Osteoblast (primary cell): ENCODE measurements at regions not wholly inside any gene's neighbourhood (a gene's known extent, or its start where the extent isn't known, plus 50 kb on each side); places are given as distances from the start of the nearest gene placed in this dataset.

Experiments
- DNase-seq: peaks from one replicate; pipeline ENCODE4 v3.0.0; 2011; ENCODE audit warnings: low spot score, mixed read lengths; ENCODE audit not compliant: insufficient read length; ENCODE audit errors: missing footprints
- H2AFZ ChIP-seq: 2 replicates; pipeline ENCODE4 v1.6.0; 2011; ENCODE audit warnings: mild to moderate bottlenecking, low read length
- H3K27ac ChIP-seq: 2 replicates; pipeline ENCODE4 v1.5.1; 2011; ENCODE audit warnings: mild to moderate bottlenecking, low read depth, low read length, moderate library complexity
- H3K27me3 ChIP-seq: 2 replicates; pipeline ENCODE4 v1.6.0; 2012; ENCODE audit warnings: mild to moderate bottlenecking, control low read depth, inconsistent platforms, low read length, moderate library complexity; ENCODE audit not compliant: insufficient read depth
- H3K36me3 ChIP-seq: 2 replicates; pipeline ENCODE4 v1.5.1; 2011; ENCODE audit warnings: mild to moderate bottlenecking, low read length, control low read depth, moderate library complexity; ENCODE audit not compliant: insufficient read depth
- H3K4me1 ChIP-seq: 2 replicates; pipeline ENCODE4 v1.5.1; 2011; ENCODE audit warnings: mild to moderate bottlenecking, low read length, control low read depth, moderate library complexity; ENCODE audit not compliant: insufficient read depth
- H3K4me2 ChIP-seq: 2 replicates; pipeline ENCODE4 v1.6.0; 2011; ENCODE audit warnings: mild to moderate bottlenecking, low read length; ENCODE audit not compliant: insufficient read depth
- H3K4me3 ChIP-seq: fragments of 200-600 bp; sonication (generic); 3 replicates; pipeline ENCODE4 v1.5.1; 2012; ENCODE audit warnings: mild to moderate bottlenecking, low read length, inconsistent platforms; ENCODE audit not compliant: insufficient read depth
- H3K79me2 ChIP-seq: 2 replicates; pipeline ENCODE4 v1.6.0; 2012; ENCODE audit warnings: mild to moderate bottlenecking, low read length, control low read depth, inconsistent platforms; ENCODE audit not compliant: insufficient read depth
- H3K9me3 ChIP-seq: 2 replicates; pipeline ENCODE4 v1.5.1; 2011; ENCODE audit warnings: low read depth, low read length, control low read depth
- H4K20me1 ChIP-seq: 2 replicates; pipeline ENCODE4 v1.6.0; 2012; ENCODE audit warnings: mild to moderate bottlenecking, low read length, control low read depth; ENCODE audit not compliant: insufficient read depth
- TF ChIP-seq, protein P1 (sequence below): IDR thresholded peaks from 2 replicates; pipeline ENCODE4 v1.5.1; 2011; ENCODE audit warnings: mild to moderate bottlenecking, low read depth, low read length, moderate library complexity; ENCODE audit errors: extremely low read depth

DNA sequence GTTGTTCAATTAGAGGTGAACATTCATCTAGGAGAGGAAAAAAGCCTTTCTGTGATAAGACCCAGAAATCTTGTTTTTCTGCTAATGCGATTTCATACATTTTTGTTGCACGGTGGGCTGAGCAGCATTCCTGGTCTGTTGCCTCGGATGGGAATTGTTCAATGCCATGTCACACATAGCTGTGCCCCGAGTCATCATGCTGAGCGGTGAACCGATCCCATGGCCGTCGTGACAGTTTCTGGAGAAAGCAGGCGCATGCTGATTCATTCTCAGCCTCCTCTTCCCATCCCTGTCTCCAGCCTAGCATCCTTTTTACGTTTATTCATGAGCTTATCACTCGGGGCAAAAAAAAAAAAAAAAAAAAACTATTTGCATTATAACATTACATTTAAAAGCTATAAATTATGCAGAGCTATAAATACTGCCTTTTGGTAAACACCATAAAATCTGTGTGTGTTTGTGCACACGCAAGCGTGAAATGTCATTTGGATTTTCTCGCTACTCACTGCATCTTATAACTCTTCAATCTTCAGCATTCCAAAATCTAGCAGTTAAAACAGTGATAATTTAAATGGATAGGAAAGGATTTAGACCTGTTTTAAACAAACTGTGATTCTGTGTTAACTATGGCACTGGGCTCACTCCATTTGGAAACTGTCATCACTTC, 58.9 kb upstream of the IFNGR1 start:
- Histone ChIP-seq H3K4me2 (peak overlapping the region; percentile 75), H3K4me1 (peaks cover 10% of the 10 kb centered on the region), H3K27ac (peak overlapping the region; percentile 12), H2AFZ (peak overlapping the region; percentile 48), H3K79me2 (no peaks in the 10 kb centered on the region), H4K20me1 (no peaks in the 10 kb centered on the region), H3K9me3 (no peaks in the 10 kb centered on the region), H3K36me3 (no peaks in the 10 kb centered on the region), H3K4me3 (no peak overlapping the region), H3K27me3 (no peaks in the 10 kb centered on the region)
- peak; percentile 71 for DNase-seq
- TF ChIP-seq, protein P1, sequence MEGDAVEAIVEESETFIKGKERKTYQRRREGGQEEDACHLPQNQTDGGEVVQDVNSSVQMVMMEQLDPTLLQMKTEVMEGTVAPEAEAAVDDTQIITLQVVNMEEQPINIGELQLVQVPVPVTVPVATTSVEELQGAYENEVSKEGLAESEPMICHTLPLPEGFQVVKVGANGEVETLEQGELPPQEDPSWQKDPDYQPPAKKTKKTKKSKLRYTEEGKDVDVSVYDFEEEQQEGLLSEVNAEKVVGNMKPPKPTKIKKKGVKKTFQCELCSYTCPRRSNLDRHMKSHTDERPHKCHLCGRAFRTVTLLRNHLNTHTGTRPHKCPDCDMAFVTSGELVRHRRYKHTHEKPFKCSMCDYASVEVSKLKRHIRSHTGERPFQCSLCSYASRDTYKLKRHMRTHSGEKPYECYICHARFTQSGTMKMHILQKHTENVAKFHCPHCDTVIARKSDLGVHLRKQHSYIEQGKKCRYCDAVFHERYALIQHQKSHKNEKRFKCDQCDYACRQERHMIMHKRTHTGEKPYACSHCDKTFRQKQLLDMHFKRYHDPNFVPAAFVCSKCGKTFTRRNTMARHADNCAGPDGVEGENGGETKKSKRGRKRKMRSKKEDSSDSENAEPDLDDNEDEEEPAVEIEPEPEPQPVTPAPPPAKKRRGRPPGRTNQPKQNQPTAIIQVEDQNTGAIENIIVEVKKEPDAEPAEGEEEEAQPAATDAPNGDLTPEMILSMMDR, result no peak

DNA sequence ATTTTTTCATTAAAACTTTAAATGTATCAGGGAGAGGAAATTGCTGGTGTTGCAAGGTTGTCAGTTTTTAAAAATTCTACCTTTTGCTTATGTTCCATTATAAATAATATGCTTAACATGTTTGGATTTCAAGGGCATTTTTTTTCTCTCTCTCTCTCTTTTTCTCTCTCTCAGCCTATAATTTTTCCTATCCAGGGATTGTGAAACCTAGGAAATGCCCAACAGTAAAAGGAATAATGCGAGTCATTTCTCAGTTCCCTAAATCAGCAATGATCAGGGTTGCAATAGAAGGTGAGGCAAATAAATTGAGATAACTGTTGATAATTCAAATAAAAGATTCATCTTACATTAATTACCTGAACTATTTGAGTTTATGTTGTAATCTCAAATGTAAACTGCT, 53.2 kb upstream of the IFNGR1 start:
- Histone ChIP-seq H3K4me1 (peaks cover 1% of the 10 kb centered on the region), H3K9me3 (no peaks in the 10 kb centered on the region), H3K36me3 (no peaks in the 10 kb centered on the region), H3K4me2 (no peak overlapping the region), H3K79me2 (no peaks in the 10 kb centered on the region), H3K27ac (no peak overlapping the region), H3K27me3 (no peaks in the 10 kb centered on the region), H2AFZ (no peak overlapping the region), H3K4me3 (no peak overlapping the region), H4K20me1 (no peaks in the 10 kb centered on the region)
- TF ChIP-seq, protein P1, result no peak
- DNase-seq, result no peak

DNA sequence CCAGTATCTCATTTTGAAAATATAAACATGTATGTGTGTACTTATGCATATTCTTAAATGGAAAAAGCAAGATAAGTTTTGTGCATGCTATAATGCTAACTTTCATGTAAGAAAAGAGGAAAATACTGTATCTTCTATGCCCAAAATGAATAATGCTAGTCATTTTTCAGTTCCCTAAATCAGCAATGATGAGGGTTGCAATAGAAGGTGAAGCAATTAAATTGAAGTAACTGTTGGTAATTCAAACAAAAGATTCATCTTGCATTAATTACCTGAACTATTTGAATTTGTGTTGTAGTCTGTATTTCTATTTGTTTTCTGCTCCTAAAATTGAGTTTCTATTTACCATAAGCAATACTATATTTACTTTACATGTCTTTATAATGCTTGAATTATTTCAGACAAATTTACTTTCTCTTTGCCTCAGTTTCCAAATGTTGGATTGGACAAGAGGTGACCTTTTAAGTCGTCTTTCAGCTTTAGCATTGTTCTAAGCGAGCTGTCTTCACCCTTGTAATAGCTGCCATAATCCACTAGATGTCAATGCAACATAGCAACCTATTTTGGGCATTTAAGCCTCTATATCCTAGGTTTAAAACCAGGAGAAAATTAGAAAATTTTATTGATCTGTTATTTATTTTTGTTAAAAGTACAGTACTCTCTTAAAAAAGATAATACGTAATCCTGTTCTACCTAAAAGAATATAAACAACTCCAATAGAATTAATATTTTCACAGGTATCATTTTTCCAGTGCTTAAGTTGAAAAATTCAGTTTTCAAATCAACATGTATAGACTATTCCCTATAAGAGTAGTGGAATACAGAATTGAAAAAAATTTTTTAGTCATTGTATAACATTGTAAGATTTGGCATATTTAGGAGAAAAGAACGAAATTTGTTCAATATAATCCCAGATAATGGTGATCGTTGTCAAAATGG, 52.3 kb upstream of the IFNGR1 start:
- Histone ChIP-seq H4K20me1 (no peaks in the 10 kb centered on the region), H3K27me3 (peaks cover 2% of the 10 kb centered on the region), H3K4me1 (no peaks in the 10 kb centered on the region), H3K36me3 (no peaks in the 10 kb centered on the region), H3K9me3 (no peaks in the 10 kb centered on the region), H3K4me2 (no peak overlapping the region), H3K79me2 (no peaks in the 10 kb centered on the region), H3K27ac (no peak overlapping the region), H3K4me3 (no peak overlapping the region), H2AFZ (no peak overlapping the region)
- DNase-seq, result no peak
- TF ChIP-seq, protein P1, result peak; percentile 92

DNA sequence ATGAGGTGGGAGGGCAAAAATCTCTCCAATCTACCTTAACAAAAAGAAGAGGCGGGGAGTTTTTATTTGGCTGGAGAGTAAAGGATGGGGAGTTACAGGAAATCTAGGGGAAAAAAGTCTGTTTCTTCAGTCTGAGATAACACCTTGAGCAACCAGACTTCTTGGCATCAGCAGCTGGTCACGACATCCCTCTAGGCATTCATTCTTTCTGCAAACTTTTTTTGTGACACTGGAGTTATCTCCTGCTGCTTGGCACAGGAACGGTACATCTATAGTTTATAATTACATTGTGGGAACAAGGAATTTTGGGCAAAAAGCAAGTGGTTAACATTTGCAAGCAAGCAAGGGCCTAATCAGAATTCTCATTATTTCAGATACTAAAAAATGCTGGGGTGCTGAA, 50.6 kb upstream of the IFNGR1 start:
- Histone ChIP-seq H3K79me2 (no peaks in the 10 kb centered on the region), H3K4me3 (no peak overlapping the region), H4K20me1 (no peaks in the 10 kb centered on the region), H3K4me2 (no peak overlapping the region), H3K36me3 (no peaks in the 10 kb centered on the region), H3K27ac (no peak overlapping the region), H3K27me3 (peaks cover 7% of the 10 kb centered on the region), H3K4me1 (no peaks in the 10 kb centered on the region), H3K9me3 (no peaks in the 10 kb centered on the region), H2AFZ (no peak overlapping the region)
- TF ChIP-seq, protein P1, result no peak
- DNase-seq, result no peak
